ENCODE measurements at regions not wholly inside any gene's neighbourhood (a gene's known extent, or its start where the extent isn't known, plus 50 kb on each side); places are given as distances from the start of the nearest gene placed in this dataset.
"Not testable (repeated sequence)": the region's sequence is repeated elsewhere in the genome, so short reads cannot be mapped to it uniquely, and the experiment has no call there.

GRCh38 chr9:75545287-75545686 is 345.2 kb upstream of the PCSK5 start:
- no peak for DNase-seq

- DNase-seq: no peak
Observed at GRCh38 chr9:75548871-75549270, 341.6 kb upstream of the PCSK5 start.

GRCh38 chr9:75551861-75552260 is 338.6 kb upstream of the PCSK5 start:
- DNase-seq: no peak

GRCh38 chr9:75552941-75553340 is 337.5 kb upstream of the PCSK5 start:
- DNase-seq: no peak

- not testable (repeated sequence) for DNase-seq
Observed at GRCh38 chr9:75566813-75567212, 323.7 kb upstream of the PCSK5 start.

- no peak for DNase-seq
Observed at GRCh38 chr9:75570538-75570937, 319.9 kb upstream of the PCSK5 start.

- no peak for DNase-seq
Observed at GRCh38 chr9:75574569-75574968, 315.9 kb upstream of the PCSK5 start.

- no peak for DNase-seq
Observed at GRCh38 chr9:75582870-75583269, 307.6 kb upstream of the PCSK5 start.

- peak; percentile 19 for DNase-seq
Observed at GRCh38 chr9:75588808-75589207, 301.7 kb upstream of the PCSK5 start.

GRCh38 chr9:75589497-75589896 is 301.0 kb upstream of the PCSK5 start:
- no peak for DNase-seq

GRCh38 chr9:75591972-75592371 is 298.5 kb upstream of the PCSK5 start:
- DNase-seq: no peak

GRCh38 chr9:75592586-75592985 is 297.9 kb upstream of the PCSK5 start:
- no peak for DNase-seq

GRCh38 chr9:75593920-75594319 is 296.6 kb upstream of the PCSK5 start:
- DNase-seq: no peak

- DNase-seq: no peak
Observed at GRCh38 chr9:75599126-75599525, 291.3 kb upstream of the PCSK5 start.

GRCh38 chr9:75601280-75601679 is 289.2 kb upstream of the PCSK5 start:
- peak; percentile 36 for DNase-seq

GRCh38 chr9:75602060-75602459 is 288.4 kb upstream of the PCSK5 start:
- DNase-seq: no peak

- peak; percentile 64 for DNase-seq
Observed at GRCh38 chr9:75604661-75605060, 285.8 kb upstream of the PCSK5 start.

GRCh38 chr9:75607521-75607920 is 283.0 kb upstream of the PCSK5 start:
- peak; percentile 95 for DNase-seq

- no peak for DNase-seq
Observed at GRCh38 chr9:75609401-75609800, 281.1 kb upstream of the PCSK5 start.

- no peak for DNase-seq
Observed at GRCh38 chr9:75610246-75610645, 280.2 kb upstream of the PCSK5 start.

GRCh38 chr9:75612205-75612604 is 278.3 kb upstream of the PCSK5 start:
- no peak for DNase-seq

- no peak for DNase-seq
Observed at GRCh38 chr9:75612754-75613153, 277.7 kb upstream of the PCSK5 start.

GRCh38 chr9:75615284-75615683 is 275.2 kb upstream of the PCSK5 start:
- DNase-seq: no peak

- DNase-seq: no peak
Observed at GRCh38 chr9:75616052-75616451, 274.4 kb upstream of the PCSK5 start.

- DNase-seq: no peak
Observed at GRCh38 chr9:75616841-75617566, 273.5 kb upstream of the PCSK5 start.
